HG03045 (cell line): ENCODE measurements at regions not wholly inside any gene's neighbourhood (a gene's known extent, or its start where the extent isn't known, plus 50 kb on each side); places are given as distances from the start of the nearest gene placed in this dataset.

Experiments used
- ATAC-seq: cut with Tn5 transposase; IDR thresholded peaks from one replicate; pipeline ENCODE4 v1.9.1; 2021; ENCODE audit warnings: mild to moderate bottlenecking, moderate library complexity; ENCODE audit not compliant: unreplicated experiment

DNA sequence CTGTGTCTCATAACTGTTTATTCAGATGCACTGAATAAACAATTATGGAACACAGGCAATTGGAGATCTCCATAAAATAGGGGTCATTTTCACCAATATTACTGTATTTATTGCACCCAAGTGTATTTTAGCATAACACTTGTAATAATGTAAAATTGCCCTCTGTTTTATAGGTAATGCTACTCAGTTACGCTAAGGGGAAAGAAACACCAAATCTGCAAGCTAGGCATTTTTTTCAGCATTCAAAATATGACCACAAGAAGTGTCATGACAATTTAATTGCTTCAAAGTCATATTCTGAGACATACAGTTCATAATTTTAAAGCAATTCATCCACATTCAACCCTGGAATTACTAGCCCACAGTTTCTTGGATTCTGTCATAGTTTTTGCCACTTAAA is 643.2 kb upstream of the NOX3 start:
- no peak for ATAC-seq

GRCh38 chr6:156087487-156087886 is 631.8 kb upstream of the NOX3 start:
- ATAC-seq: no peak

- ATAC-seq: no peak
Observed at GRCh38 chr6:156082012-156082411, 626.4 kb upstream of the NOX3 start.

DNA sequence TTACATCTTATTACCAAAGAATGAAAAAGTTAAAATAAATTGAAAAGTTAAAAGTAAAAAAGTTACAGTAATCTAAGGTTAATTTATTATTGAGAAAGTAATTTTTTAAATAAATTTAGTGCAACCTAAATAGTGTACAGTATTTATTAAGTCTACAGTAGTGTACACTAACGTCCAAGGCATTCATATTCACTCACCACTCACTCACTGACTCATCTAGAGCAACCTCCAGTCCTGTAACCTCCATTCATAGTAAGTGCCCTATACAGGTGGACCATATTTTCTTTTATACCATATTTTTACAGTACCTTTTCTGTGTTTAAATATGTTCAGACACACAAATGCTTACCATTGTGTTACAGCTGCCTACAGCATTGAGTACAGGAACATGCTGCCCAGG is 624.7 kb upstream of the NOX3 start:
- ATAC-seq: no peak

DNA sequence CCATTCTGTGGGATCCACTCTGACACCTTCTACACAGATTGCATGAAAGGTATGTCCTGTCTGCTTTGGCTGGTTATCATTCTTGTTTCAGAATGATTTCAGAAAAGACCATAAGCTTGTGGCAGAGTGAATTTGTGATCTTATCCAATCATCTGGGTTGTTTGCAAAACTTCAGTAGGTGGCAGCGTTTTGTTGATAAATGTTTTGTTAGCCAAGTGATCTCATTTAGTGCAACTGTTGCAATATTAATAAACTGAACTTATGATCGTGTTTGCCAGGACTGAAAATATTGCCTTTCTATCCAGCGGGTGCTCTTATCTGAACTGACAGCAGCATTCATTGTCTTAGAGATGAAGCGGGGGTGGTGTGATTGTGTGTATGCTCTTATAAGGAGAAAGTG is 613.2 kb upstream of the NOX3 start:
- no peak for ATAC-seq

- no peak for ATAC-seq
Observed at GRCh38 chr6:156065849-156066248, 610.2 kb upstream of the NOX3 start.

GRCh38 chr6:156062091-156062563 is 606.5 kb upstream of the NOX3 start:
- ATAC-seq: no peak

DNA sequence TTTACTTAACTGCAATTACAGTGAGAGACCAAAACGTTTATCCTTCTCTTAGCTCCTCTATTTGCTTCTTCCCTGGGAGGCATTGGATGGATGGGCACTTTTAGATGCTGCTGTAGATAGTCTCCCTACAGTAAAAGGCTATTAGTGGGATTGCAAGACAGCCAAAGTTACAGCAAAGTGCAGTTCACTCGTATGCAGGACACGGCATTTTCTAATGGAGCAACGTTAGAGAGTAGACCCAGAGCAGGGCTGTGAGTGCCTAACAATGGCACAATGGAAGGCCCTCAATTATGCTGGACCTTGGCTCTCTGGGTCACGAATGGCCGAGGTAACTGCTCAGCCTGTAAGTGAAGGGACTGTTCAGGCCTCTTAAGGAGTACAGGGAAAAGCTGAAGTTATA is 605.8 kb upstream of the NOX3 start:
- ATAC-seq: no peak

DNA sequence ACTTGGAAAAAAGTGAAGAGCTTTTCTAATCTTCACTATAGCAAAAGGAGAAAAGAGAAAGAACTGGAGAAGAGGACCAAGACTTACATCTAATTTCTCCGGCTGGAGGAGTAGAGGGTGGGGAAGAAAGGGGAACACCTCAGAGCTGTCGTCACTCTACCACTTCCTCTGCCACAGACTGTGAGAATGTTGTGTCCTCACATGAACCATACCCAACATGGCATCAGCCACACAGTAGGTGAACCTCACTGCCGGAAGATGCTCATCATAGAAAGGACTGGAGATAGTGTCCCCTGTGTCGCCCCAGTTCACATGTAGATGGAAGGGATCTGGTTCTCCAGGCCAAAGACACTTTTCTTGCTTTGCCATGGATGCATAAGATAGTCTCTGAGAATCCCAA is 604.4 kb upstream of the NOX3 start:
- no peak for ATAC-seq

GRCh38 chr6:156058356-156058755 is 602.7 kb upstream of the NOX3 start:
- ATAC-seq: no peak

DNA sequence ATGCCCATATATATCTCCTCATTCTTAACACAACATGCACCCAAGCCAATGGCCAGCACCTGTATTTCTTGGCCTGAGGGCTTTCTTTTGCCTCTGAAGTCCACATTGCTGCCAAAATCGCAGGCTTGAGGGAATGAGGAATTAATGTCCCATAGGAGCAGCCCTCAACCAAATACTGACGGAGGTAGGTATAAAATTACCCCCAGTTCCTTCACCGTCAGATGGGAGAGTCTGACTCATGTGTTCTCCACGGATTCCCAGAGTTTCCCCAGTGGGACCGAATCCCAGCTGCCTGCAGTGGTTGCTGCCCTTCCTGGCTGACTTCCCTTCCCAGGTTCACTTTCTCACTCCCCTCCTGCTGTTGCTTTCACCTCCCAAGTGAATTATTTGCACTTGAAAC is 602.2 kb upstream of the NOX3 start:
- ATAC-seq: no peak

GRCh38 chr6:156056085-156056484 is 600.4 kb upstream of the NOX3 start:
- ATAC-seq: no peak

DNA sequence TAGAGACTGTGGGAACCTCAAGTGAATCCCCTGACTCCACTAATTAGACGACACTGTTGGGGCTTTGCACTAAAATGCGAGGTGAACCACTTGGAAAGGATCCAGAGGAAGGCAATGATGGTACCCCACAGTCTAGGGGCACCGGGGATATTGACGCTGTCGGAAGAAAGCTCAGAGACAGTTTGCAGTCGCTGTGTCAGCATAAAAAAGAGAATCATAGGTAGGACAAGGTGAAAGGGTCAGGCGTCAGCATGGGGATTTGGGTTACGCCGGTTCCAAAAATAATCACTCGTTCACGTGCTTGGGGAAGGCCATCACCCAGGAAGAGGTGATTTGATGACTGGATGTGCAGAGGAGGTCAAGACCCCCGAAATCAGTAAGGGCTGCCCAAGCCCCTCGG is 598.0 kb upstream of the NOX3 start:
- no peak for ATAC-seq

- no peak for ATAC-seq
Observed at GRCh38 chr6:156046841-156047449, 591.3 kb upstream of the NOX3 start.

DNA sequence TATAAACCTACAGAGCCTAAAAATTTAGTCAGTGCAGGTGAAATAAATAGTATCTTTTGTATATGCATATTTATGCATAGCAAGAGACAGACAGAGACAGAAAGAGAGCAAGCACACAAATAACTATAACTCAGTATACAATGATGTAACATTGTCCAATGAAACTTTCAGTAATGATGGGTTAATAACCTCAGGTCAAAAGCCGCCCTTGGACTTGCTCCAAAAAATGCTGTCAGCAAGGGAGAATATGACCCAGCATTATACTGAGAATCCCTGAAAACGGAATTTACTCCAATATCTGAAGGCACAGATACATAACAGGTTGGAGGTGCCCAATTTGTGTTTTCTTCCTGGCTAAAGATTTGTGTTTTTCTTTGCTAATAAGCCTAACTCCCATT is 590.6 kb upstream of the NOX3 start:
- ATAC-seq: no peak

GRCh38 chr6:156045401-156046267 is 590.0 kb upstream of the NOX3 start:
- no peak for ATAC-seq

DNA sequence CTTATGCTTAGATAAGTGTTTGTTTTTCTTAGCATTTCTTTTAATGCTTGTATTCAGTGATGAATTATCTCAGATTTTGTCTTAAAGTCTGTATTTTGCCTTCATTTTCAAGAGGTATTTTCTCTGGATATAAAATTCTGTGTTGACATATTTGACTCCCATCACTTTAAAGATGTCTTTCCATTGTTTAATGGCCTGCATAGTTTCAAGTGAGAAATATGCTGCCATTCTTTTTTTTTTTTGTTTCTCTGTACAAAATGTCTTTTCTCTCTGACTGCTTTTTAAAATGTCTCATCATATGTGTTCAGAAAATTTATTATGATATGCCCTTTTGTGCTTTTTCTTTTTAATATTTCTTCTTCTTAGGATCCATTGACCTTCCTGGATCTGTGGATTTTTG is 578.0 kb upstream of the NOX3 start:
- no peak for ATAC-seq

- ATAC-seq: no peak
Observed at GRCh38 chr6:156031516-156031915, 575.9 kb upstream of the NOX3 start.

- ATAC-seq: no peak
Observed at GRCh38 chr6:156030053-156030452, 574.4 kb upstream of the NOX3 start.

GRCh38 chr6:156029286-156029985 is 573.8 kb upstream of the NOX3 start:
- ATAC-seq: no peak

DNA sequence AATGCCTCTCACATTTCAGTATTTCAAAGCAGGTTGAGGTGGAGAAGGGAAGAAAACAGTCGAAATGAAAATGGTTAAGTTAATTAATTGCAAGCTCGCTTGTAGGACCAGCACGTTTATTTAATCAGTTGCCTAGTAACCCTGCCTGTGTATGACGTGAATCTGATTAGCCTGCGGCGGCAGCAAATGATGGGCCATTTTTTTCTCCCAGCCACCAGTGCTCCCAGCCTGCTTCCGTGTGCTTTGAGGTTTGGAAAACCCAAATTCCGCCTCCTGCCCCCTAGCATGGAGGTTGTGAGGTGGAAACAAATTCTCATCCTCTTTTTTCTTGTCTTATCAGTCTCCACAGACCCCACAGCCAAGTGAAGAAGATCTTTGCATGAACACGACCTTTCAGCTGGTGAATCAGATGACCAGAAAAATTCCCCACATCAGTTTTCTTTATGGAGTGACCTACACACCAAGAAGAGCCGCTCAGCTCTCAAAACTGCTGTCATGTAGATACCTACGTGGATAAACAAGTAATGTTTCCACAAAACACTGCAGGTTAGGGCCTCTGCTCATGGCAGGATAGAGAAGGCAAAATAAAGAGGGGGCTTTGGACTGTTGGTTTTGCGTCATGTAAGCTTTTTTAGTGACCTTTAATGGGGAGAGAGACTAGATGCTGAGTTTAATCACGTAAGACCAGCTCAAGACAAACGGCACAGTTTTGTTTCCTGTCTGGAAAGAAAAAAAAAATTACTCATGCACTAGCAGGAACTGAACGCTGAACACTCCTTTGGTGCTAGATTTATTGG is 572.9 kb upstream of the NOX3 start:
- no peak for ATAC-seq
